Gastrocnemius medialis (tissue), 4 donors: ENCODE measurements at regions not wholly inside any gene's neighbourhood (a gene's known extent, or its start where the extent isn't known, plus 50 kb on each side); places are given as distances from the start of the nearest gene placed in this dataset.
"Not testable (repeated sequence)": the region's sequence is repeated elsewhere in the genome, so short reads cannot be mapped to it uniquely, and the experiment has no call there.

ENCODE experiments used
- ATAC-seq, 2 donors: fragments of 150-250 bp; one replicate each; pipeline ENCODE4 v1.9.1; 2016
- DNase-seq, 2 donors: peaks; one replicate each; pipeline ENCODE4 v3.0.0-alpha.2; 2019
- H3K27ac ChIP-seq, 4 donors: fragments of 200-600 bp; sonication (generic); 1 replicate in 1 of 4; 2 replicates in 3 of 4; pipeline ENCODE4 v1.5.1; 2016 to 2018; ENCODE audit warnings: mild to moderate bottlenecking in 2 of 4, moderate library complexity in 1 of 4
- H3K27me3 ChIP-seq, 3 donors: fragments of 200-600 bp; sonication (generic) in 2 of 3; 1 replicate in 1 of 3; 2 replicates in 2 of 3; pipeline versions ENCODE4 v1.5.1 to v1.6.0; 2016 to 2019; ENCODE audit warnings: mild to moderate bottlenecking in 1 of 3, moderate library complexity in 1 of 3
- H3K36me3 ChIP-seq, 2 donors: fragments of 200-600 bp; sonication (generic) in 1 of 2; one replicate each; pipeline ENCODE4 v1.5.1; 2017 to 2018
- H3K4me1 ChIP-seq, 2 donors: fragments of 200-600 bp; sonication (generic) in 1 of 2; one replicate each; pipeline ENCODE4 v1.5.1; 2016 to 2017; ENCODE audit warnings: mild to moderate bottlenecking in 2 of 2
- H3K4me3 ChIP-seq, 4 donors: fragments of 200-600 bp; sonication (generic) in 3 of 4; 1 replicate in 1 of 4; 2 replicates in 3 of 4; pipeline ENCODE4 v1.5.1; 2016 to 2019; ENCODE audit warnings: mild to moderate bottlenecking in 2 of 4
- H3K9me3 ChIP-seq, 3 donors: fragments of 200-600 bp; sonication (generic) in 2 of 3; 1 replicate in 1 of 3; 2 replicates in 2 of 3; pipeline ENCODE4 v1.5.1; 2016 to 2019
- CTCF ChIP-seq, 5 experiments: fragments of 450-650 bp in 3 of 5; fragments of 200-600 bp in 2 of 5; sonication (generic) in 2 of 5; IDR thresholded peaks in 4 of 5; conservative IDR thresholded peaks in 1 of 5; 1 replicate in 4 of 5; 2 replicates in 1 of 5; pipeline ENCODE4 v1.5.1; 2016 to 2019; ENCODE audit warnings: antibody characterized with exemption in 5 of 5, mild to moderate bottlenecking in 3 of 5, moderate library complexity in 3 of 5
- POLR2A ChIP-seq, 2 donors: fragments of 450-650 bp; IDR thresholded peaks; one replicate each; pipeline ENCODE4 v1.6.1; 2017; ENCODE audit warnings: antibody characterized with exemption in 2 of 2, mild to moderate bottlenecking in 2 of 2, moderate library complexity in 2 of 2
- in situ Hi-C, 4 donors: fragments of 200-750 bp; cut with MboI; loops; one replicate each; pipeline versions ENCODE4 v1.15.0 to v1.8.0; 2017; ENCODE audit warnings: low sequenced_read_pairs in 4 of 4
- intact Hi-C: fragments of 100-400 bp; cut with DNase I; formaldehyde crosslinking; loops from one replicate; pipeline ENCODE4 v1.15.1; 2023; ENCODE audit warnings: low total_unique reads

GRCh38 chr13:109998684-109999533 is 212.5 kb upstream of the IRS2 start:
- Histone ChIP-seq H3K27me3 (no peaks in the 10 kb centered on the region), H3K27ac (no peak overlapping the region), H3K4me3 (no peak overlapping the region), H3K36me3 (no peaks in the 10 kb centered on the region), H3K4me1 (no peaks in the 10 kb centered on the region), H3K9me3 (no peaks in the 10 kb centered on the region)
- DNase-seq: no peak
- no peak for TF ChIP-seq CTCF (IDR thresholded peaks at IDR 0.05 in 4 of 5, conservative IDR thresholded peaks at IDR 0.05 in 1 of 5)
- no peak for TF ChIP-seq POLR2A (IDR thresholded peaks at IDR 0.05)
- in situ Hi-C loops: no loop called here
- no peak for ATAC-seq
- intact Hi-C loops: no loop called here

GRCh38 chr13:109998037-109998436 is 211.7 kb upstream of the IRS2 start:
- in situ Hi-C loops: no loop called here
- no peak for ATAC-seq

GRCh38 chr13:109997056-109997595 is 210.7 kb upstream of the IRS2 start:
- in situ Hi-C loops, intact Hi-C loops, H3K4me3 ChIP-seq, DNase-seq, H3K36me3 ChIP-seq, ATAC-seq, H3K27ac ChIP-seq, H3K9me3 ChIP-seq, H3K4me1 ChIP-seq, H3K27me3 ChIP-seq: not testable (repeated sequence)

More at GRCh38 chr13:109998037-109998436, 211.7 kb upstream of the IRS2 start:
- Histone ChIP-seq H3K9me3 (no peaks in the 10 kb centered on the region), H3K4me3 (no peak overlapping the region), H3K27me3 (no peaks in the 10 kb centered on the region), H3K36me3 (no peaks in the 10 kb centered on the region), H3K27ac (no peak overlapping the region), H3K4me1 (no peaks in the 10 kb centered on the region)
- intact Hi-C loops: no loop called here
- DNase-seq: no peak
- TF ChIP-seq CTCF (IDR thresholded peaks at IDR 0.05 in 4 of 5, conservative IDR thresholded peaks at IDR 0.05 in 1 of 5) (no peak), POLR2A (IDR thresholded peaks at IDR 0.05) (no peak)

GRCh38 chr13:109996404-109996960 is 210.1 kb upstream of the IRS2 start:
- H3K9me3 ChIP-seq: no peaks in the 10 kb centered on the region
- H3K4me1 ChIP-seq: no peaks in the 10 kb centered on the region
- H3K4me3 ChIP-seq: no peak overlapping the region
- ATAC-seq (no peak), DNase-seq (no peak)
- TF ChIP-seq CTCF (IDR thresholded peaks at IDR 0.05 in 4 of 5, conservative IDR thresholded peaks at IDR 0.05 in 1 of 5) (no peak), POLR2A (IDR thresholded peaks at IDR 0.05) (no peak)
- H3K36me3 ChIP-seq: no peaks in the 10 kb centered on the region
- intact Hi-C loops: no loop called here
- H3K27me3 ChIP-seq: no peaks in the 10 kb centered on the region
- in situ Hi-C loops: no loop called here
- no peak overlapping the region for H3K27ac ChIP-seq

GRCh38 chr13:109995578-109995977 is 209.2 kb upstream of the IRS2 start:
- Histone ChIP-seq H3K36me3 (no peaks in the 10 kb centered on the region), H3K9me3 (no peaks in the 10 kb centered on the region), H3K27me3 (no peaks in the 10 kb centered on the region), H3K27ac (no peak overlapping the region), H3K4me3 (no peak overlapping the region), H3K4me1 (no peaks in the 10 kb centered on the region)
- TF ChIP-seq POLR2A (IDR thresholded peaks at IDR 0.05): no peak
- no peak for TF ChIP-seq CTCF (IDR thresholded peaks at IDR 0.05 in 4 of 5, conservative IDR thresholded peaks at IDR 0.05 in 1 of 5)
- intact Hi-C loops: no loop called here
- no peak for DNase-seq
- in situ Hi-C loops: no loop called here
- no peak for ATAC-seq
